ENCODE measurements at regions not wholly inside any gene's neighbourhood (a gene's known extent, or its start where the extent isn't known, plus 50 kb on each side); places are given as distances from the start of the nearest gene placed in this dataset.
A peak's percentile ranks its signal among the peaks of the same experiment; 100 is the strongest.

- no peak for DNase-seq (ENCODE audit: low read depth)
Observed at GRCh38 chr7:46009211-46009610, 88.1 kb upstream of the IGFBP3 start.

DNA sequence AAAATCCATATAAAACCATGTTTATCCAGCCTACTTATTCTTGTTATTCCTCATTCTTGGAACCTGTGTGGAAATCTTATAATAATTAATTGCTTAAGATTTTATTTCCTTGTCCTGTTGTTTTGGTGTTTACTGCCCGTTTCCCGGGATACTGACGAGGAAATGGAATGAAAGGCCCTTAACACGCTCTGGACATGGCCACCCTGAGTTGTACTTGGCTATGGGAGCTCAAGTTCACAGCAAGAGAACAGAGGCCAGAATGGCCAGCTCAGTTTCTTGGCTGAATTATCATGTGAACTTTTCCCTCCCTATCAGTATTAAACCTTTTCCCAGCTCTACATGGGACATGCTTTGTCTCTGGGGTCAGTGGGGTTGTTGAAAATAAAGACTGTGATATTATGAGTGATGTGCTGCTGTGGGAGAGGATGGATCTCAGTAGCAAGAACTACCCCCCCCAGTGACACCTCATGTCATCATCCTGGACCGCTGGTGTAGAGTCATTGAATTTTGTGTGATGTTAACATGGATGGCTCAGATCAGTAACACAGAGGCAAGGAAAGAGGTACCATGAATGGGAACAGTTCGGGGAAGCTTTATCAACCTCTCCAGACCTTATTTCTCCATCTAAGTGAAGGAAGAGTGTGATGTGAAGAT lies 87.0 kb upstream of the IGFBP3 start:
- no peak for DNase-seq (ENCODE audit: low read depth)

DNA sequence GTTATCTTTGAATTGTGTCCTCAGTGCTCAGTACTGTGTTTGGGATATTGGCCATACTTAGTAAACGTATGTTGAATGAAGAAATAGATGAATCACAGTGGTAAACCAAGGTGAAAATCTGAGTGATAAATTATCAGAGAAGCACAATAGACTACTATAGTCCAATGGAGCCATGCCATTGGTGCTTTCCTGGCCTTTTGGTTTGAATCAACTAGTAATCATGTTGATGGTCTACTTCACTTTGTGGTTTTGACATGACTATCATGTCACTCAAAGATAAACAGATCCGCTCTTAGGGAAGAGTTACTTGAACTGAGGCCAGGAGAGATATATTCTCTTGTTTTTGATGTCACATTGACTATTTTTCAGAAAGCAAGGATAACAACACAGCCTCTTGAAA lies 86.1 kb upstream of the IGFBP3 start:
- DNase-seq (ENCODE audit: low read depth), result no peak

- no peak for DNase-seq (ENCODE audit: low read depth)
Observed at GRCh38 chr7:46006723-46007122, 85.7 kb upstream of the IGFBP3 start.

- no peak for DNase-seq (ENCODE audit: low read depth)
Observed at GRCh38 chr7:46006212-46006611, 85.1 kb upstream of the IGFBP3 start.

DNA sequence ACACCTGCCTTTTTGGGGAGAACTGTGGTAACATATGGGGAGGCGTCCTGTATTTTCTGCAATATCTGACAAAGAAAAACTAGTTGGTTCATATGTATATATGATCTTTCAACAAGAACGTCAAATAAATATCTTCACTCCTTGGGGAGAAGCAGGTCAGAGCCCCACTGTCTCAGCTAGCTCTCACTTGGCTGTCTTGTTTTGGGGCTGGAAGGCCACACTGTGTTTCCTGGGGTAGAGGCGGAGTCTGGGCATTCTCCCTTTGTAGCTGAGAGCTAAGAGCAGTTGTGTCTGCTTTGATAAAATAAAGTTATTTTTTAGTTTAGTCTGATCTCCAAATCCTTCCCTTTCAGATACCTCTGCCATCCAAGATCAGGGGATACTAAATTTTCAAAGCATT lies 83.9 kb upstream of the IGFBP3 start:
- DNase-seq (ENCODE audit: low read depth), result no peak

GRCh38 chr7:46003896-46004875 lies 83.1 kb upstream of the IGFBP3 start:
- DNase-seq (ENCODE audit: low read depth), result peak; percentile 78

GRCh38 chr7:46003161-46003560 lies 82.1 kb upstream of the IGFBP3 start:
- DNase-seq (ENCODE audit: low read depth), result no peak

GRCh38 chr7:46000513-46000912 lies 79.4 kb upstream of the IGFBP3 start:
- no peak for DNase-seq (ENCODE audit: low read depth)

GRCh38 chr7:45999541-45999940 lies 78.5 kb upstream of the IGFBP3 start:
- no peak for DNase-seq (ENCODE audit: low read depth)

- DNase-seq (ENCODE audit: low read depth), result no peak
Observed at GRCh38 chr7:45998506-45998905, 77.4 kb upstream of the IGFBP3 start.

- no peak for DNase-seq (ENCODE audit: low read depth)
Observed at GRCh38 chr7:45993621-45994020, 72.5 kb upstream of the IGFBP3 start.

DNA sequence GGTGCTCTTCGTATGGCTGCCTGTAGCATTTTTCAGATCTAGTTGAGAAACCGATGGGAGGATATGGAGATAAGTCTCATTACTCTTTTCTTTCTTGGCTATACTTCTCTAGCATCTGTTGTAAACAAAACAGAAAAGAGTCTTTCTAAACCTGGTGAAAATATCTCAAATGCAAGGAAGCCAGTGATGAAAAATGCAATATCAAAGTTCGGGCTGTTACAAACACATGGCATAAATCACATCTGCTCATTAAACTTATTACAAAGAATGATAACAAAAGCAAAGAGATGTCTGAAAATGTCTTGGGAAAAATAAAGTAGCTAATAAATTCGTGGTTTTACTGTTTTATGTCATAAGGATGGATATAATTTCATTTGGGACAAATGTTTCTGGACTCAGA lies 71.8 kb upstream of the IGFBP3 start:
- DNase-seq (ENCODE audit: low read depth), result peak; percentile 72

GRCh38 chr7:45990276-45990675 lies 69.2 kb upstream of the IGFBP3 start:
- no peak for DNase-seq (ENCODE audit: low read depth)

- DNase-seq (ENCODE audit: low read depth), result no peak
Observed at GRCh38 chr7:45988405-45989057, 67.5 kb upstream of the IGFBP3 start.

GRCh38 chr7:45987521-45988290 lies 66.6 kb upstream of the IGFBP3 start:
- DNase-seq (ENCODE audit: low read depth), result no peak

DNA sequence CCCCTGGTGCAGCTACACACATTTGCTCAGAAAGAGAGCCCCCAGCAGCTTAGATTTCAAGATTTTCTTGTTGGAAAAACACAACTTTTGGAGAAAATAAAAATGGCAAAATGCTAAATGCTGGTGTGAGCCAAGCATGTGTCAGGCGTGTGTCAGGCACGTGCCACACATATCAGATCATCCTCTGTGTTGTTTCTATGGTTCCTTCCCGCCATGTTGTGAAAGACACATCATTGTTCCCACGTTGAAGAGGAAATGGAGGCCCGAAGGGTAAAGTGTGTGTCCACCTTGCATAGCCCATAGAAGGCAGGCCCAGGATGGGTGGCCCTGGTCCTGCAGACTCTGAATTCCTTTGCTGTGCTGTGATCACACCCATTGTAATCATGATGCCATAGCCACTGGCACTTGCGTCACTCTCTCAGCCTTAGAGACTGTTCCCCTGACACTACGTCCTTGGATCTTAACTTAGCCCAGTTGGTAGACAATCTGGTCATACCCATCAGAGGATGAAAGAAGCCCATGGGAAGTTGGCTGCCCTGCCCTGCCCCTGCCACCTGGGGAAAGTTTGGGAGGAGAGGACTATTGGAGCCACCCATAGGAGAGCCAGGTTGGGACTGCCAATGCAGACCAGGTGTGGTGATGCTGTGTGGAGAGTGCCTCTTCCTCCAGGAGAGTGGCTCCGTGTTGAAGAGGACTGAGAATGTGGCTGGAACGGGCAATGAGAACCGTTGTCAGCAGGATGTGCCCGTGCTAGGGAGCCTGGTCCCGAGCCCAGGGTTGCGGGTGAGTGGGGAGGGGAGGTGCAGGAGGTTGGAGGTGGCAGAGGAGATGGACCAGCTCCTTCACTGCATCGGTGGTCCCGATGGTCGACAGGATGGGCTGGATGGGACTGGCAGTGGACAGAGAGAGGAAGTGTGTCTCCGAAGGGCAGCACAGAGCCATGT lies 65.6 kb upstream of the IGFBP3 start:
- no peak for DNase-seq (ENCODE audit: low read depth)

DNA sequence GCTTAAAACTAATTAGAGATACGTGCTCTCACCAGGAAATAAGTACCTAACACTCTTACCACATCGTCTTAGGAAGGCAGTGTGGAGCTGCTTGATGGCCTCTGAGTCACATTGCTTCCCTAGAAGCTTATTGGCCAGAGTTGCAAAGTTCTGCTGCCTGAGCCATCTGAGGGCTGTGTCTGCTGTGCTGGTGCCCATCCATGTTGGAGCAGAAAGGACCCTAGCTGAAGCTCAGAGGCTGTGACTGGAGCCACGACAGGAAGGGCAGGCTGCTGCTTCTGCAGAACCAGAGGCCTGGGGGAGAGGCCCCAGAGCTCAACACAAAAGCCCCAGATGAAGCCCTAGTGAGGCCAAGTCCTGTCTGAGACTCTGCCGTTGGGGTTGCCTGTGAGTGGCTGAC lies 64.8 kb upstream of the IGFBP3 start:
- DNase-seq (ENCODE audit: low read depth), result peak; percentile 58

GRCh38 chr7:45984386-45985295 lies 63.6 kb upstream of the IGFBP3 start:
- no peak for DNase-seq (ENCODE audit: low read depth)

- DNase-seq (ENCODE audit: low read depth), result no peak
Observed at GRCh38 chr7:45983720-45984255, 62.7 kb upstream of the IGFBP3 start.
